DOHH2 (cell line): ENCODE measurements at regions not wholly inside any gene's neighbourhood (a gene's known extent, or its start where the extent isn't known, plus 50 kb on each side); places are given as distances from the start of the nearest gene placed in this dataset.

ENCODE experiments used
- CTCF ChIP-seq: fragments of 200-600 bp; sonication (generic); IDR thresholded peaks from one replicate; pipeline ENCODE4 v1.5.1; 2014; ENCODE audit warnings: antibody characterized with exemption, mild to moderate bottlenecking, low read depth, low read length; ENCODE audit not compliant: poor library complexity, severe bottlenecking
- EZH2phosphoT487 ChIP-seq: fragments of 200-600 bp; sonication (generic); IDR thresholded peaks from 2 replicates; pipeline ENCODE4 v1.6.1; 2017; ENCODE audit warnings: borderline replicate concordance, mild to moderate bottlenecking, antibody characterized with exemption, low read length, moderate library complexity, mixed read lengths

- no peak for TF ChIP-seq CTCF
- TF ChIP-seq EZH2phosphoT487, result no peak
Measured at GRCh38 chr3:5567113-5567512, 379.6 kb downstream of the EDEM1 start.
